Stimulated activated naive B cell treated with anti-CD40 and anti-IgM and Interleukin-4, amounts not matched to agents 10 μg/mL and 1 μg/mL and 100 μg/mL, for 72 hours (primary cell): ENCODE measurements at regions not wholly inside any gene's neighbourhood (a gene's known extent, or its start where the extent isn't known, plus 50 kb on each side); places are given as distances from the start of the nearest gene placed in this dataset.

ENCODE experiments used
- ATAC-seq, 2 donors: fragments of 150-1000 bp; cut with Tn5 transposase; replicated peaks; 2 replicates each; pipeline ENCODE4 v1.10.0; 2021; ENCODE audit warnings: moderate library complexity in 1 of 2
- DNase-seq: peaks from one replicate; pipeline ENCODE4 v3.0.0; 2021
- H3K27ac Mint-ChIP-seq: one replicate; pipeline ENCODE4 v1.8.0; 2022; ENCODE audit warnings: mild to moderate bottlenecking, mixed read lengths
- H3K27me3 Mint-ChIP-seq, 2 donors: one replicate each; pipeline ENCODE4 v1.8.0; 2022; ENCODE audit warnings: mixed read lengths in 2 of 2
- H3K36me3 Mint-ChIP-seq, 2 donors: one replicate each; pipeline ENCODE4 v1.8.0; 2022; ENCODE audit warnings: mixed read lengths in 2 of 2, mild to moderate bottlenecking in 1 of 2
- H3K4me1 Mint-ChIP-seq, 2 donors: one replicate each; pipeline ENCODE4 v1.8.0; 2022; ENCODE audit warnings: mixed read lengths in 2 of 2, mild to moderate bottlenecking in 1 of 2
- H3K4me3 Mint-ChIP-seq, 2 donors: one replicate each; pipeline ENCODE4 v1.8.0; 2022; ENCODE audit warnings: mild to moderate bottlenecking in 2 of 2, mixed read lengths in 2 of 2, moderate library complexity in 1 of 2
- H3K9me3 Mint-ChIP-seq, 2 donors: one replicate each; pipeline ENCODE4 v1.8.0; 2022; ENCODE audit warnings: mixed read lengths in 2 of 2, mild to moderate bottlenecking in 1 of 2

DNA sequence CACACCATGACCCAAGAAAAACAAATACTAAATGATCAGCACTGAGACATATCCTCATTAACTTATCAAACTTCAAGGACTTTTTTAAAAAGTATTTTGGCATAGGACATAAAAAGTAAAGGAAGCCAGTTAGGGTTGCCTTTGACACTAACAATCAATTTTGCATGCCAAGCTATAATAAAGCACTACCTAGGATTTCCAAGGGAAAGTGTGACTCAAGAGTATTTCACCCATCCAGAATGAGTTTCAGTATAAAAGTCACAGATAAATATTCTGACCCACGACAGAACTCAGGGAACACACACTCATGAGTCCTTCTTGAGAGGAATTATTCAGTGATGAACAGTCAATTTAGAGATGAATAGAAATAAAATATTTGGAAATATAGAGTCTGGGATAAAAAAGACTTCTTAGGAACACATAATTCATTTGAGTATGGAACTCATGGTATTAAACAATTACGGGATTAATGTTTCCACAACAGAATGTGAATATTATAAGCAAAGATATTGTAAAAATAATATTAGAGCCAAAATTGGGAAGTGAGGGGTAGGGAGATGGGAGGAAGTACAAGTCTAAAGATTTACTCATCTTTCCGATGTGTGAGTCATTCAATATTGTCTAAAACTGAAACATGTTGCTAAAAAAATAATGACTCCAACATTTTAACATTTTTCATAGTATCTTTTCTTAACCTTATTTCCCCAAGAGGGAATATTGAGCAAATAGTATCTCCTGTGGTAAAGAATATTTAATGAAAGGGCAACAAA lies 143.5 kb upstream of the LNX1 start:
- H3K4me1 Mint-ChIP-seq, result no peaks in the 10 kb centered on the region
- H3K36me3 Mint-ChIP-seq, result peaks cover 0 to 6% of the 10 kb centered on the region in 2 donors
- peaks cover 6 to 7% of the 10 kb centered on the region in 2 donors for H3K9me3 Mint-ChIP-seq
- peaks cover 0 to 4% of the 10 kb centered on the region in 2 donors for H3K27me3 Mint-ChIP-seq
- DNase-seq (no peak), ATAC-seq (no peak)
- no peak overlapping the region for H3K27ac Mint-ChIP-seq
- H3K4me3 Mint-ChIP-seq, result no peak overlapping the region

DNA sequence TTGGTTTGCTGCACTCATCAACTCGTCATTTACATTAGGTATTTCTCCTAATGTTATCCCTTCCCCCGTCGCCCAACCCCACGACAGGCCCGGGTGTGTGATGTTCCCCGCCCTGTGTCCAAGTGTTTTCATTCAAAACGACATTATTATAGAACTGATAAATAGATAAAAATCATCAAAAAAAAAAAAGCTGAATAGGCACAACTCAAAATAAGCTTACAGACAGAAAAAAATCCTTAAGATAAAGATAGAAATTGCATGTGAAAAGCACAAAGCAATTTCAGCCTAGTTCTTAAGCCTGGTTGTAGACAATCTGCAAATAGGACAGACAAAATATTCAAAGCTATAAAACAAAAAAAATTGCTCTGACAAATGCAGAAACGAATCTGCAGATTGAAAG lies 142.9 kb upstream of the LNX1 start:
- H3K9me3 Mint-ChIP-seq, result peaks cover 6% of the 10 kb centered on the region in 2 donors
- DNase-seq (no peak), ATAC-seq (no peak)
- H3K4me3 Mint-ChIP-seq, result no peak overlapping the region
- H3K4me1 Mint-ChIP-seq, result no peaks in the 10 kb centered on the region
- no peak overlapping the region for H3K27ac Mint-ChIP-seq
- H3K27me3 Mint-ChIP-seq, result peaks cover 0 to 4% of the 10 kb centered on the region in 2 donors
- H3K36me3 Mint-ChIP-seq, result peaks cover 0 to 6% of the 10 kb centered on the region in 2 donors

DNA sequence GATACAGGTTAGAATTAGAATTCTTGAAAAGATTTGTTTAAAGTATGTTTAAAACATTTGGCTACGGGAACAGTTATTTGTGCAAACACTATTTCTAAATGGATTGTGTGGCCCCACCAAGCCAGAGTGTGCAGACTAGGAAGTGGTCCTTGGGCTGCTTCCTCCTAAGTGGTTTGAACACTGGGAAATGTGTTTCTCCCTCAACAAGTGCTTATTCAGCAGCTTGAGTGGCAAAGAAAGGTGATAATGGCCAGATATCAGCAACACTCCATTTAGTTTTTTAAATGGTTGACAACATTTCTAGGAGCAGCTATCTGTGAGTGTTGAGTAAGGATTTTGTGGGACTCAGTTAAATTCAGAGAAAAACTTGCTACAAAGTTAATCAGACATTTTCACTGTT lies 141.4 kb upstream of the LNX1 start:
- Mint-ChIP-seq H3K27ac (no peak overlapping the region), H3K4me3 (no peak overlapping the region), H3K36me3 (peaks cover 0 to 6% of the 10 kb centered on the region in 2 donors), H3K9me3 (peaks cover 4 to 6% of the 10 kb centered on the region in 2 donors), H3K4me1 (no peaks in the 10 kb centered on the region), H3K27me3 (peaks cover 0 to 4% of the 10 kb centered on the region in 2 donors)
- no peak for DNase-seq
- no peak for ATAC-seq

DNA sequence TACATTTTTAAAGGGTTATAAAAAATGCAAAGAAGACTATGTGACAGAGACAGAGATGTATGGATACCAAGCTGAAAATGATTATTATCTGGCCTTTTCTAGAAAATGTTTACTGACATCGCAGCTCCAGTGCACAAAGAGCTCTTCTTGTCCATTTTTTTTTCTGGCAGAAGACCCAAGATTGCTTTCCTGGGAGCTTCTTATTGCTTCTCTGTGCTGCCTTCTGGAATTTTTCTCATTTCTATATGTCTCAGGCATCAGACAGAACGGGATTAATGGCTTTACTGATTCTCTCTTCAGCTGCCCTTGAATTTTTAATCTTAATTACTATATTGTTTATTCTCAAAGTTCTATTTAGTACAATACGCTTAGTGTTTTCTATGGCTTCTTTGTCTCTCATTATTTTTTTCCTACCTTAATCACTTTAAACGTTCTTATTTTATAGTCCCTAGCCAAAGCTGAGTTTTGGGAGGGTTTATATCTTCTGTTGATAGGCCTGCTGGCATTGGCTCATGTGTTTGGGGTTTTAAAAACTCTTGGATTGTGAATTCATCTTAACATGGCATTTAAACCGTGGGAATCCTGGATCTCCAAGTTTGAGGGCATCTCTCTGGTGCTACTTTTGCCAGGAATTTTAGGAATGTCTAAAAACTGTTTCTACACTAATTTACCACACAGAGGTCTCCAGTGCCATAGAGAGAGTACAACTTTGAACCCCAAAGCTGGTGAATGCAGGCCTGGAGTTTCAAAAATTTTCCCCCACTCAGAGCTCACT lies 138.9 kb upstream of the LNX1 start:
- Mint-ChIP-seq H3K4me3 (no peak overlapping the region), H3K36me3 (peaks cover 0 to 1% of the 10 kb centered on the region in 2 donors), H3K9me3 (peaks cover 0 to under 1% of the 10 kb centered on the region in 2 donors), H3K27me3 (peaks cover 0 to 4% of the 10 kb centered on the region in 2 donors), H3K4me1 (no peaks in the 10 kb centered on the region), H3K27ac (no peak overlapping the region)
- no peak for ATAC-seq
- no peak for DNase-seq

DNA sequence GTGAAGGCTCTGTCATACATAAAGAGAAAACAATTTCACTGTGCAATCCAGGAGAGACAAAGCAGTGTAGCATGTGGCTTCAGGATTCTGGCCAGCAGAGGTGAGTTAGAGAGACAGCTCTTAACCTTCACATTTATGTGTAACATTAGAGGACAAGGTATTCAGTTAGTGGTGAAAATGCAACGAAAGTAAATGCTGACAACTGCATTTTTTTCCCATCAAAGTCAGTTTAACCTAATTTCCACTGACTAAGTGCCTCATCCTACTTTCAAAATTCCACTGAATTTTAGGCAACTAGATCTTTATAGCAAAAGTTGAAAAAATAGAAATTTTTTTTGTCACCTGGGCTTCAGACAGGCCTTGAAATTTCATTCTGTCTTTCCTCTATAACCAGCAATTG lies 130.8 kb upstream of the LNX1 start:
- no peak for DNase-seq
- ATAC-seq, result no peak
- no peaks in the 10 kb centered on the region for H3K9me3 Mint-ChIP-seq
- peaks cover 0 to 1% of the 10 kb centered on the region in 2 donors for H3K36me3 Mint-ChIP-seq
- no peak overlapping the region for H3K4me3 Mint-ChIP-seq
- no peak overlapping the region for H3K27ac Mint-ChIP-seq
- peaks cover 13 to 19% of the 10 kb centered on the region in 2 donors for H3K27me3 Mint-ChIP-seq
- H3K4me1 Mint-ChIP-seq, result no peaks in the 10 kb centered on the region

DNA sequence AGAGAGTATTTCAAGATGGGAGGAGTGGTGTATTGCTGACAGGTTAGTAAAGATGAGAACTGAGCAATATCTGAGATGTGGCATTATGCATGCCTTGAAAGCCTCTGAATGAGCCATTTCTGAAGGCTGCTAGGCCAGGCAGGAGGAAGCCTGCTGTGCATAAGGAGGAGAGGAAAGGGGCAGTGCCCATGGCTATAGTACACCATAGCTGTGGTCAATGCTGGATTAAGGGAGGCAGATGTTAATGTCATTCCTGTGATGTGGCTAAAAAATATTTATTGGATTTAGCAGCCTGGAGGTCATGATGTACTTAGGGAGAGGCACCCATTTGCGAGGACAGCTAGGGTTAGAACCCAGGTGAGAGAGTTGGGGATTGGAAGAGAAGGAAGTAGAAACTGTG lies 130.0 kb upstream of the LNX1 start:
- H3K27me3 Mint-ChIP-seq, result peaks cover 13 to 23% of the 10 kb centered on the region in 2 donors
- no peak overlapping the region for H3K27ac Mint-ChIP-seq
- H3K9me3 Mint-ChIP-seq, result no peaks in the 10 kb centered on the region
- H3K36me3 Mint-ChIP-seq, result peaks cover 0 to 1% of the 10 kb centered on the region in 2 donors
- no peak for ATAC-seq
- DNase-seq, result no peak
- H3K4me1 Mint-ChIP-seq, result no peaks in the 10 kb centered on the region
- H3K4me3 Mint-ChIP-seq, result no peak overlapping the region

DNA sequence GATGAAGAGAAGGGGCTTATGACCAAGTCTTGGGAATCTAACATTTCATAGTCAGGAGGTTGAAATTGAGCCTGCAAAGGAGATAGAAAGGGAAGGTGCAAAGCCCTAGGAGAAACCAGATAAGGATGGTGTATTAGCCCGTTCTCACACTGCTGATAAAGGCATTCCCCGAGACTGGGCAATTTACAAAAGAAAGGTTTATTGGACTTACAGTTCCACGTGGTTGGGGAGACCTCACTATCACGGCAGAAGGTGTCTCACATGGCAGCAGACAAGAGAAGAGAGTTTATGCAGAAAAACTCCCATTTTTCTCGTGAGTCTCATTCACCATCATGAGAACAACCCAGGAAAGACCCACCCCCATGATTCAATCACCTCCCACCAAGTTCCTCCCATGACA lies 129.5 kb upstream of the LNX1 start:
- H3K27me3 Mint-ChIP-seq, result peaks cover 13 to 23% of the 10 kb centered on the region in 2 donors
- DNase-seq, result no peak
- no peaks in the 10 kb centered on the region for H3K9me3 Mint-ChIP-seq
- no peak for ATAC-seq
- no peak overlapping the region for H3K4me3 Mint-ChIP-seq
- no peak overlapping the region for H3K27ac Mint-ChIP-seq
- H3K36me3 Mint-ChIP-seq, result peaks cover 0 to 1% of the 10 kb centered on the region in 2 donors
- no peaks in the 10 kb centered on the region for H3K4me1 Mint-ChIP-seq

DNA sequence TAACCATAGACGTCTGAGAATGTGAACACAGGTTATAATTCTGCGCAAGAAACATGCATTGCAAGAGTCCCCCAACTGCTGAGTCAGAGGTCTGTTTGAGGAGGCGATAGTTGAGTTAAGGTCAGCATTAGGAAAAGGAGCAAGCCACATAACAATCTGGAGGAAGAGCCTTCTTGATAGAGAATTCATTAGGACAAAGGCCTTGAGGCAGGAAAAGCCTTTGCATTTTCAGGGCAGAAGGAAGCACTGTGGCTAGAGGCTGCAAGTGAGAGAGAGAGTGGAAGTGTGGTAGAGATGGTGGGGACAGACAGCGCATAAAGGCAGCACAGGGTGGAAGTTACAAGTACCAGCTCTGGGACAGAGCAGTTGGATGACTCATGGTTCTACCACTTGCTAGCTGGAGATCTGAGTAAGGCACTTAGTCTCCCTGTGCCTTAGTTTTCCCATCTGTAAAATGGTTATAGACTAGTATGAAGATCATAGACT lies 125.8 kb upstream of the LNX1 start:
- Mint-ChIP-seq H3K4me3 (no peak overlapping the region), H3K4me1 (no peaks in the 10 kb centered on the region), H3K27ac (no peak overlapping the region), H3K9me3 (no peaks in the 10 kb centered on the region), H3K27me3 (peaks cover 6 to 13% of the 10 kb centered on the region in 2 donors), H3K36me3 (no peaks in the 10 kb centered on the region)
- no peak for DNase-seq
- no peak for ATAC-seq

DNA sequence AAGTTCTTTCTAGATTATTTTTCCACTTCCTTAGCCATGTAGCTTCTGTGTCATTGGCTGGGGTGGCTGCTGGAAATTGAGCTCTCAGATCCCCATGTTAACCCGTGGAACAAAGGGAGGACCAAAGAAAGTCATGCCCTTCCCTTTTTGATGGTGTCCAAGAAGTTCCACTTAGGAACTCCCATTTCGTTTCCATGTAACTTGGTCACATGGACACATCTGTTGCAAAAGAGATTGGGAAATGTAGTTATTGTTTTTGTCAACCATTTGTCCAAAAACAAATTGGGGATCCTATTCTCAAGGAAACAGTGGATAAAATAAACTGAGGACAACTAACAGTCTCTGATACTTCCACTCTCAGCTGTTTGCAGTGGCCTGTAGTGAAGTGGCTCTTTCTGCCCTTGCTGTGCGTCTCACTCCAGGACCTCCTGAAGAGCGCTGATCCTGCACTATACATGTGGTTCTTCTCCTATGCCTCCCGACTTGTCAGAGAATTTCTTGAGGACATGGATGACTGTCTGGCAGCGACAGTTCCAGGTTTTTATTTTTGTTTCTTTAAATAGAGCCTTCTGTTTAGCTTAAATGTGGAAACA lies 125.3 kb upstream of the LNX1 start:
- ATAC-seq (no peak), DNase-seq (no peak)
- Mint-ChIP-seq H3K4me3 (no peak overlapping the region), H3K27ac (no peak overlapping the region), H3K36me3 (no peaks in the 10 kb centered on the region), H3K9me3 (no peaks in the 10 kb centered on the region), H3K4me1 (no peaks in the 10 kb centered on the region), H3K27me3 (peaks cover 6 to 13% of the 10 kb centered on the region in 2 donors)

DNA sequence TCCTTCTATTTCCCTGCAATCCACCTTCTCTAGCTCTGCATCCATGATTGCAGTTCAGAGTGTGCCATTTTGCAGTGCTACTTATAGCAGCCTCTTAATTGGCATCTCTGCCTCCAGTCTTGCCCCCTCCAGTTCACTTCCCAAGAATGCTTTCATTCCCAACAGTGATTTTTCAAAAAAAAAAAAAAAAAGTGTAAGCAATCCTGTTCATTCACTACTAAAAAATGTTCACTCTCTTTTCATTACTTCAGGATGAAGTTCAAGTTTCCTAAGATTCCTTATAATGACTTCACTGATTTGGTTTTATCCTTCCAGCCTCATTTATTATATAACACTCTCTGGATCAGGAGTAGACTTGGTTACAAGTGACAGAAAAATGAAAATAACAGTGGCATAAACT lies 124.7 kb upstream of the LNX1 start:
- Mint-ChIP-seq H3K27me3 (peaks cover 6 to 13% of the 10 kb centered on the region in 2 donors), H3K36me3 (no peaks in the 10 kb centered on the region), H3K4me1 (no peaks in the 10 kb centered on the region), H3K27ac (no peak overlapping the region), H3K9me3 (no peaks in the 10 kb centered on the region), H3K4me3 (no peak overlapping the region)
- DNase-seq (no peak), ATAC-seq (no peak)

DNA sequence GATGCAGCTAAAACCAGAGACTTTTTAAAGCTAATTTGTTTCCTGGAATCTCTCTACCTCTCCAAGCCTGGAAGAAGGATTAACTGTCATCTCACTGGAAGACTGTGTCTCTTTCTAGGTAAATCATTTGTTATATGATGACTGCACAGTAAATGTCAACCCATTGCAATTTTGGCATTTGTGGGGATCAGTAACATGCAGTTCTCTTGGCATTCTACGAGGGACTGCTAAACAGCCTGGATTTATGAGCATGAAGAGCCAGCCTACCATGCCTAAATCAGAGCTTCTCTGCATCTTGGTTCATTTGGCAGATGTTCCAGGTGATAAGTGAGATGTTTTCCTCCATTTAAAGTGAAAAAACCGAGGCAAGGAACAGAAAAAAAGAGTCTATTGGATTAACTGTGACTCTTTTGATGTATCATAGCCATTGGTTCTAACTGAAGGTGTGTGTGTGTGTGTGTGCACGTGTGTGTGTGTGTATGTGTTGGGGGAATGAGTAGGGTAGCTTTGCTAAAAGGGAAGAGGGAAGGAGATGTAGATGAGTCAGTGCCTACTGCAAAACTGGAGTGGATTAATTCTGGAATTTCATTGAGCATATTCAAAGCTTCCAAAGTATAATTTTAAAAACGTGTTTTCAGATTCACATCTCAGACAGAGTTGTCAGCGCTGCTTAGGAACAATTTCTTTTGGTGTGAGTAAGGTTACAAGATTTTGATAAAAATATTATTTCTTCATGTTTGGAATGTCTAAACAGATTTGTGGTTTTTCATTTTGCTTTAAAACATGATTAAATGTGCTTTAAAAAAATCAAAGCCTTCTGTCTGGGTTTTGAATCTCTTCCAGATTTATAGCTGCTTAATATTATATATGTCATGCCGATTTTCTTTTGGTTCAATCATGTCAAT lies 123.2 kb upstream of the LNX1 start:
- no peak for ATAC-seq
- no peaks in the 10 kb centered on the region for H3K36me3 Mint-ChIP-seq

DNA sequence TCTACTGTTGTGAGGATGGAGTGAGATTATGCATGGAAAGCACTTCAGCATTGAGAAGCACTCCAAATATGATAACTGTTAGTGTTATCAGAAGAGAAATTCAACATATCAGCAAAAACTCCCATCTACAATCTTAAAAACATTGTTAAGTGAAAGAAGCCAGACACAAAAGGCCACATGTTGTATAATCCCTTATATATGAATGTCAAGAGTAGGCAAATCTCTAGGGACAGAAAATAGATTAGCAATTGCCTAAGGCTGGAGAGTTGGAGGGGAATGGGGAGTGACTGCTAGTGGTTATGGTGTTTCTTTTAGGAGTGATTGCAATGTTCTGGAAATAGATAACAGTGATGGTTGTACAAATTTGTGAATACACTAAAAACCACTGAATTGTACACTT lies 122.5 kb upstream of the LNX1 start:
- no peaks in the 10 kb centered on the region for H3K4me1 Mint-ChIP-seq
- H3K27ac Mint-ChIP-seq, result no peak overlapping the region
- no peak for ATAC-seq
- H3K27me3 Mint-ChIP-seq, result peaks cover 0 to 9% of the 10 kb centered on the region in 2 donors
- H3K4me3 Mint-ChIP-seq, result no peak overlapping the region
- H3K36me3 Mint-ChIP-seq, result no peaks in the 10 kb centered on the region
- no peak for DNase-seq
- H3K9me3 Mint-ChIP-seq, result no peaks in the 10 kb centered on the region

More for the DNA sequence above, 123.2 kb upstream of the LNX1 start:
- peaks cover 0 to 13% of the 10 kb centered on the region in 2 donors for H3K27me3 Mint-ChIP-seq
- H3K27ac Mint-ChIP-seq, result no peak overlapping the region
- no peak for DNase-seq
- H3K4me1 Mint-ChIP-seq, result no peaks in the 10 kb centered on the region
- H3K9me3 Mint-ChIP-seq, result no peaks in the 10 kb centered on the region
- no peak overlapping the region for H3K4me3 Mint-ChIP-seq

DNA sequence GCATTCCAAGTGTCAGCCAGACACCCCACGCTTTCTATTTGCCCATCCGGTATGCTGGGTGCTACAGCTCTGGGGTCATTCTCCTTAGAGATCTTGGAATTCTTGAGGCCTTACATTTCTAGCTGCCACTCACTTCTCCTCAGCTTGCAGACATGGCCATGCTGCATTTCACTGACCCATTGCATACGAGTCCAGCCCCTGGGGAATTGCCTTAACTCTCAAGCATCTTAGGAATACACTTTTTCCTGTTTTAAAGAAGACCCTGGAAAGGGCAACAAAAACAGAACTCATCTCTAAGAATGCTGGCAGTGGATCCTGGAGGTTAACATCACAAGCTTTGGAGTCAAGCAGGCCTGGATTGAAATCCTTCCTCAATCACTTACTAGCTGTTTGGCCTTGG lies 122.0 kb upstream of the LNX1 start:
- ATAC-seq (no peak), DNase-seq (no peak)
- no peak overlapping the region for H3K27ac Mint-ChIP-seq
- no peaks in the 10 kb centered on the region for H3K36me3 Mint-ChIP-seq
- H3K27me3 Mint-ChIP-seq, result peaks cover 0 to 9% of the 10 kb centered on the region in 2 donors
- H3K9me3 Mint-ChIP-seq, result no peaks in the 10 kb centered on the region
- no peak overlapping the region for H3K4me3 Mint-ChIP-seq
- H3K4me1 Mint-ChIP-seq, result no peaks in the 10 kb centered on the region
